ENCODE measurements at regions not wholly inside any gene's neighbourhood (a gene's known extent, or its start where the extent isn't known, plus 50 kb on each side); places are given as distances from the start of the nearest gene placed in this dataset.

GRCh38 chr16:80066805-80067580, 466.5 kb upstream of the MAF start:
- no peak for DNase-seq

- no peak for DNase-seq
These were observed 465.0 kb upstream of the MAF start for GRCh38 chr16:80065541-80065940.

- DNase-seq: no peak
These were observed 463.2 kb upstream of the MAF start for GRCh38 chr16:80063713-80064069.

GRCh38 chr16:80063031-80063712, 462.6 kb upstream of the MAF start:
- no peak for DNase-seq

- no peak for DNase-seq
These were observed 462.0 kb upstream of the MAF start for GRCh38 chr16:80062361-80063030.

- no peak for DNase-seq
These were observed 459.9 kb upstream of the MAF start for GRCh38 chr16:80060470-80060869.

GRCh38 chr16:80059836-80060235, 459.3 kb upstream of the MAF start:
- DNase-seq: no peak

GRCh38 chr16:80058214-80058613, 457.7 kb upstream of the MAF start:
- DNase-seq: no peak

DNA sequence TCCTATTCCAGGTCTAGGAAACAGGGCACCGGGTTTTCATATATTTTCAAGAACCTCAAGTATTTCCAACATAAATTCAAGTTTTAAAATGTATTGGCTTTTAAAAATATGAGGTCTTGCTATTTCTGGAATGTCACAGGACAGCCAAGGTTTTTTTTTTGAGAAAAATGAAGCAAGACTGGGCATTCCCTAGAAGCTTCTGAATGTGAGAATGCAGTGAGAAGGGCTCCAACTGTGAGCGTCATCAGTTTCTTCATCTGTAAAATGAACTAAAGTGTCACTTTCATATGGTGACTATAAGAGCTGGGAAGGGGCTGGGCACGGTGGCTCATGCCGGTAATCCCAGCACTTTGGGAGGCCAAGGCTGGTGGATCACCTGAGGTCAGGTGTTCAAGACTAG, 455.8 kb upstream of the MAF start:
- DNase-seq: no peak

GRCh38 chr16:80055831-80056230, 455.3 kb upstream of the MAF start:
- DNase-seq: no peak

- DNase-seq: no peak
These were observed 454.1 kb upstream of the MAF start for GRCh38 chr16:80054647-80055046.

GRCh38 chr16:80051040-80051439, 450.5 kb upstream of the MAF start:
- DNase-seq: no peak

GRCh38 chr16:80048250-80048649, 447.7 kb upstream of the MAF start:
- DNase-seq: no peak

GRCh38 chr16:80047842-80048241, 447.3 kb upstream of the MAF start:
- no peak for DNase-seq

DNA sequence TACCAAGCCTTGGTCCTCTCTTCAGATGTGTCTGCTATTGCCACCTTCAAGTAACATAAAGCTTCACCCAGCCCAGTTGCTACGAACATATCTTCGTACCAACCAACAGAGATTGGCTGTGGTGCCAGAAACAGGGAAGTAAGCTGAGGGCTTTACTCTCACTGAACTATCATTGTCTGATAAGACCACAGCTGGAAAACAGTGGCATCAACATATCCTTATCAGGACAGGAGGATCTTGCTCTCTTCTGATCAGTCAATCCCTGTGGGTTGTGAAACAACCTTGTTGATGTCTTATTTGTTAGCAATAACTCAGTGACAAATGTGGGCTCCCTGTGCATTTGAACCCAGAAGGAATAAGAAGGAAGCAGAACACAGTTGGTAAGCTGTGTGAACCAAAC, 446.3 kb upstream of the MAF start:
- DNase-seq: no peak

- DNase-seq: no peak
These were observed 445.7 kb upstream of the MAF start for GRCh38 chr16:80046261-80046660.

GRCh38 chr16:80045861-80046260, 445.3 kb upstream of the MAF start:
- DNase-seq: no peak

DNA sequence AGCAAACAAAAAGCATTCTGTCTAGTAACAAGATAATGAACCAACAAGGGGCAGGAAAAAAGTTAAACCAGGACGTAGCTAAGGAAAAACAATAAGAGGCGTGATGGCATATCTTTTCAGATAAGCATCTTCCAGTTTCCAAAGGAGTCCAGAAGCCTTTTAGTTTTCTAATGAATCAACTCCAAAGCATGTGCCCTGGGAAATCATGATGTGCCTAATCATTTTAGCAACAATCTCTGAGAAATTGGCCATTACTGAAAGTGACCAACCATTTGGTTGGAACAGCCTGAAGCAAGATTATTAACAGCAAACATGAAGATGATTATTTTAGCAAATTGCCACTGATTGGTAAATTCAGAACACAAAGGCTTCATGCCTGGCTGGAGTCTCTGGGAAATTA, 440.9 kb upstream of the MAF start:
- no peak for DNase-seq

DNA sequence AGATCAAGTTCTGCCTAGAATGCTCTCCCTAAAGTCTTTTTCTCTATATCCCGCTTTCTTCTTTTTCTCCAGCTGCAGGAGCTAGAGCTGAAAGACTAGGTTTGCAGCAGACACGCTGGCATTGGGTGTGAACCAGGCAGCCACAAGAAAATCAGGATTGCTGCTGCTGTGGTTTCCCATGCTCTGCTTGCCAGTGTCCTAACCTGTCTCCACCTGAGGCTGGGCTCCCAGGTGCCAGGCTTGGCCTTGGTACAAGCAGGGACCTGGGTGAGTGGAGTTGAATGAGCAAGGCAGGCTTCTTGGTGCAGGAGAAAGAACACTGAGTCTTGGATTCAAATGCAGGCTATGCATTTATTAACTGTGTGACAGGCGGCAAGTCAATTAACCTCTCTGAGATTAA, 440.3 kb upstream of the MAF start:
- DNase-seq: no peak

- no peak for DNase-seq
These were observed 439.9 kb upstream of the MAF start for GRCh38 chr16:80040413-80040812.

- no peak for DNase-seq
These were observed 439.2 kb upstream of the MAF start for GRCh38 chr16:80039777-80040176.

- no peak for DNase-seq
These were observed 438.0 kb upstream of the MAF start for GRCh38 chr16:80038566-80038965.

DNA sequence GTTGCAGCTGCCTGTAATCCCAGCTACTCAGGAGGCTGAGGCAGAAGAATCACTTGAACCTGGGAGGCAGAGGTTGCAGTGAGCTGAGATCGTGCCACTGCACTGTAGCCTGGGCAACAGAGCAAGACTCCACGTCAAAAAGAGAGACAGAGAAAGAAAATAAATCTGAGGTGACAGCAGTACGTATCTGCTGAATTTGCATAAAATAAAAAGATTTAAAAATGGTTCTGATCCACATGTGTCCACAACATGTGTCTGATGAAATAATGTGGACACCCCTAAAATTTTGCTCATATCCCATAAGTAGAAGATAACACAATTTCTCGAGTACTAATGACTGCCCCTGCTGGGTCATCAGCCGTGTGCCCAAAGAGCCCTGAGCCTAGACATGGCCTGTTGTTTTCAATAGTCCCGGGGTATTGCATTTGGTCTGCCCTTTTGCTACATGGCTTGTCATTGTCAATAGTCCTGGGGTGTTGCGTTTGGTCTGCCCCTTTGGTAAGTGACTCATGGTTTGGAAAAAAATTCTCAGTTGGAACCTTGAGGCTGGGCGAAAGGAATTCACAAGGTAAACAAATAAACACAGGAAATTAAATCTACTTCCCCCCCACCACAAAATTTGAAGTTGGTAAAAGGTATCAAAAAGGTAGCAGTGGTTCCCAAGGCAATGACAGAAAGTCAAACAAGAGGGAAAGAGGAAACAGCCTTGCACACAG, 434.6 kb upstream of the MAF start:
- no peak for DNase-seq

GRCh38 chr16:80034469-80034826, 433.9 kb upstream of the MAF start:
- no peak for DNase-seq
